ENCODE measurements at regions not wholly inside any gene's neighbourhood (a gene's known extent, or its start where the extent isn't known, plus 50 kb on each side); places are given as distances from the start of the nearest gene placed in this dataset.

DNA sequence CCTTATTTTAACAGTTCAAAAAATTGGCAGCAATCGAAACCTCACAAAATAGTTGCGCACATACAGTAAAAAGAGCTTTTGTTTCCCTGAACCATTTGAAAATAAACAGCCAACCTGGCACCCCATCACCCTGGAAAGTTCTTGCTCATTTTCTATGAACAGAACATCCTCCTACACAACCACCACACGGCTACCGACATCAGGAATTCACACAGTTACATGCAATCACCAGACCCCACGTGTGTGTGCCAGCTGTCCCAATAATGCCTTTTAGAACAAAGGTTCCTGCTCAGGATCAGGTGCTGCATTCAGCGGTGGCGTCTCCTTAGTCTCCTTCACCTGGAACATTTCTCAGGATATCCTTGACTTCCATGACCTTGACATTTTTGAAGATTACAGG lies 186.5 kb downstream of the KLF13 start:
- DNase-seq, result no peak

DNA sequence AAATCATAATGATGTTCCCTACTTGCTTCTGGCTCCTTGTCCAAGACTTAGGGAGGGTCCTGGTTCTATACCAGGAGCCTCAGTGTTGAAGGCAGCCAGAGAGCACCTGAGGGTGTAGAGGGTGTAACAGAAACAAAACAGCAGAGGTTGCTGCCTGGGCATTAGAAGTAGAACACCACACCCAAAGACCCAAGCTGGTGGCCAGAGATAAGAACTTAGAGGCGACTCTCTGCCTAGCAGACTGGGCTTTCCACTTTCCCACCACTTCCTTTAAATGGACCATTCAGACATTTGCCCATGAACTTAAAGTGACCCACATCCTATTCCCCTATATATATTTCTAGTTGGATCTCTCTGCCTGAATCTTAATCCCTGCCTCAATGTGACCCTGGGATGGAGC lies 189.8 kb downstream of the KLF13 start:
- no peak for DNase-seq

DNA sequence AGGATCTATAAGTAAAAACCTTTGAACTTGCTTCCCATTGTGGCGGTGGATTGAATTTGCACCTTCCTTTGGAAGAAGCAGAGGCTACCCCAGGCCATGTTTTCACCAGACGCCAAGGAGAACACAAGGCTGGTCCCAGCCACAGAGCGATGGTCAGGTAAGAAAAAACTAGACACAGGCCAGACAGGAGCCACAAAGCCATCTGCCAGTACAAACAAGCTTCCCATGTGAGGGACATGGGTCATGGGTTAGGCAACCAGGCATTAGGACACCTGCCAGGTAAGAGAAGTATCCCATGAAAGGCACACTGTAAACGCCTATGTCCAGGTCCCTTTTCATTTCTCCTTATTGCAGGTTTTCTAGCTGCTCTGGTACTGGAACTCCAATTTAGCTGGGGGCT lies 190.2 kb downstream of the KLF13 start:
- no peak for DNase-seq

DNA sequence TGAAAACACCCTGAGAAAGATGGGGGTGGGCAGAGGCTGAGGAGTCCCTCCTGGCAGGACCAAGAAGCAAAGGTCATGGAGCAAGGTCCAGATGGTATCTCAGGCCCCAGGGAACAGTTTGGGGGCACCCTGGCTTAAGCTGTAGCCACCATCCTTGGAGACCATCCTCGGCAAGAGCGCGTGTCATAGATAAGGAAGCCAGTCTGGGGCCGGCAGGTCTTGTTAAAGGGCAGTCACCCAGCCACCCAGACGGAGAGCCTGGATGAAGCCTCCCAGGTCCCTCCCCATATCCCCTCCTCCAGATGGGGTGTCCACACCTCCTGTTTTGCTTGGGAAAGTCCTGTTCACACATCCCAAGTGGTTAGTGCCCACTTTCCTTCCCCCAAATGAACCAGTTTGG lies 191.1 kb downstream of the KLF13 start:
- no peak for DNase-seq

DNA sequence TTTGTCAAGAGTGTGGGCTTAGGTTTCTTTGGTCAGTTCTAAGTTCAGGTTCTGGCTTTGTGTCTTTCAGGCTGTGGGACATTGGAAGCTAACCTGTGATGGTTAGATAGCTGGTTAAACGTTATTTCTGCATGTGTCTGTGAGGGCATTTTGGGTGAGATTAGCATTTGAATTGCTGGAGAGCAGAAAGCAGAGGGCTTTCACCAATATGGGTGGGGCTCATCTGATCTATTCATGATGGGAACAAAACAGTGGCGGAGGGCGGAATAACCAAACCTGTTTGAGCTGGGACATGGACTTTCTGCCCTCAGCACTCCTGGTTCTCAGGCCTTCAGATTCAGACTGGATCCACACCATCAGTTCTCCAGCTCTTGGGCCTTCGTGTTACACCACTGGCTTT lies 195.4 kb downstream of the KLF13 start:
- DNase-seq, result no peak

DNA sequence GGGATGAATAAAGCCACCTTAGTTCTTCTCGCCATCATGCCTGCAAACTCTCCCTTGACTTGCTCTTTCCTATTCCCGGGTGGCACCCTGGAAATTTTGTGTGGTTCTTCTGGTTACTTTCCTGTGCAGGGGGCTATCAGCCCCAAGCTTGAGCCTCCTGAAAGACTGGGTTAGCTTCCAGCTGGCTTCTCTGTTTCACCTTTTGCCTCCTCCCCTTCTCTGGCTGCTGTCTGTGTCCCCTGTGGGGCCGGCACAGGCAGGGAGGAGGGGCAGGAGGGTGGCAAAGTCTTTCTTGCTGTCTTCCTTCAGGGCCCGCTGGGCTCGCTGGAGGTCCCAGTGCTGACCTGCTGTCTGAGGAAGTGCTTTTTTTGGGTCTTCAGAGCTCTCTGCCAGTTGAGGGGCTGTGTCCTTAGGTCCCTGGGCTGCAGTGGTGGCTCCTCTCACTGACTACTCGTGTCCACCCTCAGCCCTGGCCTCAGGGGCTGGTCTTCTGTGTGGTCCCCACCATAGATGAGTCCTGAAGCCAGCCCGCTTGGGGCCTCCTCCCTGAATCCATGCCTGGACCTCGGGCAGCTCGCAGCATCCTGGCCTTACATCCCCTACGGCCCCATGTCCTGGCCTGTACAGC lies 196.5 kb downstream of the KLF13 start:
- no peak for DNase-seq

DNA sequence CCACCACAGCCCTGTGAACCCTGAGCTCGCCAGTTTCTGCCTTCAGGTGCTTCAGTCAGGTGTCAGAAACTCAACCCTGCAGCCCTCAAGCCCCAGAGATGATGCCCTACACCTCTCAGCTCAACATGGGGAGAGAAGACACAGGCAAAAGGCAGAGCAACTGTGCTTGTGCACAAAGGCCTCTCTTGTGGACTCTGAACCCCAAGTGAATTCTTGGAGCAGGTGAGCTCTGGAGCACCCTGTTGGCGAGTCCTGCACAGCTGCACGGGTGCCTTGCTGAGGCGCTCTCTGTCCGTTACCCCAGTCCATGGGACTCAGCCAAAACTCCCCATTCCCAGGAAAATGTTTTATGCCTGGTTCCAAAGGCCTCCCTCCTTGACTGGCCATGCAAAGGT lies 197.0 kb downstream of the KLF13 start:
- DNase-seq, result no peak

DNA sequence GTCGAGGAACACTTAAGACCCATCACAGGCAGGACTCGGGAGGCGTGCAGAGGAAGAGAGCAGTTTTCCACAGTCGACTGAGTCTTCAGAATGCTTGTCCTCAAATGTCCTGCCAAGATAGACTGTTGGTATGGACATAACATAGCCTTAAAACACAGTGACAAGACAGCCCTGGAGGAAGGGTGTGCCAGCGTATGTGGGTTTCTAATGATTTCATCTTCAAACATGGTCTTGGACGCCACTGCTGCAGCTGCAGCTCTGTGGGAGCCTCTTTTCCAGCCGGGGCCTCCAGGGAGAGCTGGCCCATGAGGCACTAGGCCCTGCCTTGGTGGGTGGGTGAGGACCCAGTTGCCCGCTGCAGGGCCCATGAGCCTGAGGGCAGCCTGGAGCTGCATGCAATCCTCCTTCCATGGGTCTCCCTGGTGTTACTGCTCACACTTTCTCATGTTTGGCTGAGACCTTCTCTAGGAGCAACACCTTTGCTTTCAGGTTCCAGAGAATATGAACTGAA lies 198.6 kb downstream of the KLF13 start:
- no peak for DNase-seq

DNA sequence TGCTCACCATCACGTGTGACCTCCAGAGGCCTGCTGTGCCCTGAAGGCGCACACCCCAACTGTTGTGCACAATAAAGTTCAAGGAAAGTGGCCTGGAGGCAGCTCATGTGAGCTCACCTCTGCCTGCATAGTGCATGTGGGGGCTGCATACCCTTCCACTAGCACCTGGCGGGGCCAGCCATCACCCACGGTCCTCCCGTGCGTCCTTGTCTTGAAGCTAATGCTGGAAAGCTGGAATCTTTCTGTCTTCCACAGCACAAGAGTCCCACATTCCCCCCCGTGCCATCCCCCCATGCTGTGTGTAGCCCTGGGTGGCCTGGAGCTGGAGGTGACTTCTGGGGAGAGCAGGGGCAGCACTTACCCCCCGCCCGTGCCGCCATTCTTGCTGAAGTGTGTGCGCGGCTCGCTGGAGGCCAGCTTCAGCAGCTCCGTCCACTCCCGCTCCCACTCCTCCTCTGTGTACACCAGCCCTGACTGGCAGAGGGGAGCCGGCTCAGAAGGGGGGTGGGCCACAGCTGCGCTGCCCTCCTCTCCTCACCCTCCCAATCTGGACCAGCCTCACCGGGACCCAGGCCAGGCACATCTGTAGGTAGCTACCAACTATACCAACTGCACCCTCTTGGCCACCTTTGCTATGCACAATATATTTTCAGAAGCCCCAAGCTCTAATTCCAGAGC lies 199.5 kb downstream of the KLF13 start:
- DNase-seq, result no peak

DNA sequence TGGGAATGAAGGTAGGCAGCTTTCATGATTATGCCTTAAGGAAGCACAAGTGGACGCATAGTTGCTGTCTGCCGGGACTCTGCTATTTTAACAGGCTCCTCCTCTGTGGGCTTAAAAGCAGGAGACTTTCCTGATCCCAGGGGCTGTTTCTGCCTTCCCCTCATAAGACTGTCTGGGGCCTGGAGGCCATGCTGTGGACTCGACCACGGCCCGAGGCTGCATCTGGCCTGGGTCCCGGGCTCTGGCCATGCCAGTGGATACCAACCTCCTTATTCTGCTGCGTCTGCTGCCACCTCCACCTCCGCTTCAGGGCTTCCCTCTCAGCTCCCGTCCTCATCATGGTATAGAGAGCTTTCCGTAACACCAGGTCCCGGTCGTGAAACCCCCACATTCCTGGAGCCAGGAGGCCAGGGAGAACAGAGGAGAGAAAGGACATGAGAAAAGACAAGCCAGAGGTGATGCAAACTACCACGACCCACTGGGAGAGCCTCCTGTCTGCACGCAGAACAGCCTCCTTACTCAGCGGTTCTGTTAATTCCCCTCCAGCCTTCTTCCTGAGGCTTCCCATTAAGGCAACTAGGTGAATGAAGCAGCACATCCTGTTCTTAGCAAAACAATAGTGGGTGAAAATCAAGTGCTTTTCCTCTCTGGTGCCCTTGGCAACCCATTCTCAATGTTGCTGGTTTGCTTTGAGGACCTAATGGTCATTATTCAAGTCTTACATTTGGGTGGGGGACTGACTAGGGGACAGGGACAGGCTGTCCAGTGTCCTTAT lies 200.5 kb downstream of the KLF13 start:
- DNase-seq, result no peak

DNA sequence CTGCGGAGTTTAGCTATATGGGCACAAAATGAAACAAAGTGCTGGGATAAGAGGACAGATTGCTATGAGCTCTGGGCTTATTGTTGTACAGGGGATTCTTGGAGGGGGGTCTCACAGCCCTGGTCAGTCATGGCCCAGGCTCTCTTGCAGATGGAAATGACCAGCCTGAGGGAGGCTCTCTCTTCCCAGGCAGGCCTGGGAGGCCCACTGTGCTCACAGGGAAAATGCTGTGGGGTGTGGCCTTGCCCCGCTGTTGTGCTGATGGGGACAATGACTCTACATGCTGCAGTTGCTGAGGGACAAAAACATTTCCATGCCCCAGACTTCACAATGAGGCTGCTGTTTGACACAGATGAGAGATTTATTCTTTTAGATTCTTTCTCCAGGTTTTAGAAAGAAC lies 202.2 kb downstream of the KLF13 start:
- DNase-seq, result no peak

DNA sequence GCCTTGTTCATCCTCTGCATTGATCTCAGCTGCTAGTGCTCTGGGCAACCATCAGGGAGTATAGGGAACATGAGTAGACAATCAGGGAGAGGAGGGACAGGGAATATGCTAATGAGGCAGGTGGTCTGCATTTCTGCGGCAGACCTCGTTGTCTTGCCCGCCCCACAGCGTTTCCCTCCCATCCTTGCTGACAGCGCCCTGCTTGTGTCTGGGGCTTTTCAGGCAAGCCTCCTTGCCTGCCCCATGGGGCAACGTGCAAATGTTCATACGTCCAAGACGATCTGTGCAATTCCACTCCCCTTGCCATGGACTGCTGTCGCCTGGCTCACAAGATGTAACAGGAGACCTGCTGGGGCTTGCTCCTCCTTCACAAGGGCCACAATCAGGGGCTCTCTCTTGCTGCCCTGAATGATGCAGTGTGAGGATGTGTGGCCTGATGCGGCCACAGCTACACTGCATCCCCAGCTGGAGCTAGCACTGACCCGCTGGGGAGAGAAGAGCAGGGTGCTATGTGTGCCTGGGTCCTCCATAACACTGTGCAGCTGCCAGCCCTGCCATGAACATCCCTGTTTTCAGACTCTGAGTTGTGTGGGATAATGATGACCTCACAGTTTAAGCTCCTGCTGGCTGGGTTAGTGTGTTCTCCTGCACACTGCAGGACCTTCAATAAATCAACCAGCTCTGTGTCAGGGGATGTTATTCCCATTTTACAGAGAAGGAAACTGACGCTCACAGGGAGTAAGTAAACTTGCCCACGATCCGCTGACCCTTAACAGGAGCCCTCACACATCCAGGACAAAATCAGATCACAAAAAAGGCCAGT lies 211.3 kb downstream of the KLF13 start:
- DNase-seq, result no peak

DNA sequence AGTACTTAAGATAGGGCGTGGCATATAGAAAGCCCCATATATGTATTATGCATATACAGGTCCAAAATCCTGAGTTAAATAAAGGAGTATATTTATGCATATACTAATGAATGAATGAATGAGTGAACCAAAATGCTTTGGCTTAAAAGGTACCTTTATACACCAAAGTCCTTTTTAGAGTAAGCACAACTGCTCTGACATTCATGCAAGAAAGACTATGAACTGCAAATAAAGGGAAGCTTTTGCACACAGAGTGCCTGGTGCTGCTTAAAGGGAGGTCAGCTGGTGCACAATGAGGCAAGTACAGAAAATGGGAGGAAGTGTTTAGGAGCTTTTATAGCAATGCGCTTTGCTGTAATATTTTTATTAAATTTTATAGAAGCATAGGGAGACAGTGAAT lies 214.0 kb downstream of the KLF13 start:
- DNase-seq, result no peak

DNA sequence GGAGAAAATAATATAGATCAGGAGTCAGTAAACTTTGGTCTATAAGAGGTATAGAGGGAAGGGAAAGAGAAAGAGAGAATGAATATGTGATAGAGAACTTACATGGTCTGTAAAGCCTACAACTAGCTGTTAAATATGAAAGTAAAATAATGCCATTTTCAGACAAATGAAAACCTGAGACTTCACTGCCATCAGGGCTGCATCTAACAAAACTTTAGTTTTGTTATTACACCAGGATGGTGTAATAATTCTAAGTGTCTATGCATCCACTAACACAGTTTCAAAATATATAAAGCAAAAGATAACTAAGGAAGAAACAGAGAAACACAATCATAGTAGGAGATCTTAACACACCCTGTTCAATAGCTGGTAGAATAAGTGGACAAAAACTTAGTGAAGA lies 217.7 kb downstream of the KLF13 start:
- no peak for DNase-seq

DNA sequence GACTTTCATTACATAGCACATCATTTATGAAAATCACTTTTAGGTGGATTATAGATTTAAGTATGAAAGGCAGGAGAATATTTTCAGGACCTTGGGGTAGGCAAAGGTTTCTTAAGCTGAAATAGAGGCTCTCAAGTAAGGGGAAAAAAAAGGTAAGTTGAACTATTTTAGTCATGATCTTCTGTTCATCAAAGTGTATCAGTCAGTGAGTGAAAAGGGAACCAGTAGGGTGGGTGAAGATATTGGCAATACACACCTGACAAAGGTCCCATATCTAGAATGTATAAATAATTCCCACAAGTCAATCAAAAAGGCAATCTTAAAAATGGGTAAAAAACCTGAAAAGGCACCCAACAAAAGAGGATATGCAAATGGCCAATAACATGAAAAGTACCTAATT lies 218.6 kb downstream of the KLF13 start:
- no peak for DNase-seq

DNA sequence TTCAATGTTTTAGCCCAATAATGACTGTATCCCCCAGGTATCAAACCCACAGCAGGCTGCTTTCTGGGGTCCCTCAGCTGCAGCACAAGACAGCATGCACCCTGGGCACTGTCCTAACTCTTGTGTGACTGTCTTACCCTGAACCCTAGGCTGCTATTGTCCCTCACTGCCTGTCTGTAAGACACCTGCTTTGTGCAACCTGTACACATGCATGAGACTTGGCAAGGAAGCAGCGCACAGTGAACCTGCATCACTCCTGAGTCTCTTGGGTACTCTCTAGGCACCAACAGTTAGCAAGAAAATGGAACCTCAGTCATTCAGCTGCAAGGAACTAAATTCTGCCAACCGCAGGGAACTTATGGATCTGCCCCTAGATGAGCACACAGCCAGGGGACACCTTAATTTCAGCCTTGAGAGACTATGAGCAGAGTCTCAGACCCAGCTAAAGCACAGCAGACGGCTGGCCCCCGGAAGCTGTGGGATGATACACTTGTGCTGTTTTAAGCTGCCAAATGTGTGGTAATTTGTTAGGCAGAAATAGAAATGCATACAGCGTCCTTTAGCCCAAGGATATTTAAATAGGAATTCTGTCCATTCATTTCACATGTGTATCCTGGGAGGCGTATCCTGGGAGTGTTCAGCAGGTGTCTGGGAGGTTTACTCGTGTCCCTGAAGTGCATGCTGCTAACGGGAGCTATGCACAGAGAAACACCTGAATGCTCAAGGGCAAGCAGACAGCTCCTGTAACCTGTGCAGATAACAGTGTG lies 223.8 kb downstream of the KLF13 start:
- no peak for DNase-seq

DNA sequence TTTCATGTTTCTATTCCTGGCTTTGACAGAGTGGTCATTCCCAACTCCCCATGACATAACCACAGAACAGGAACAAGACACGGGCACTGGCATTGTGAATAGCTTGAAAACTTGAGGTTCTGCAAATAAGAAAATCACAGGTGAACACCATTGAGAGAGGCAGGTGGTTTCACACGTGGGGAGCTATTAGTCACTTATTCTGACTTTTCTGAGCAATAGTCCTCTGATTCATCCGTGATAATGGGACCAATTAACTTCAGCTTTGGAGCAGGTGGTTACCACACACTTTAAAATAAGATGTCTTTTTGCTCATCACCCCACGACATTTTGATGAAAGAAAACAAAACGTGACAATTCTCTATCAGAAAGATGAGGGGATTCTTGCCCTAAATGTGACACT lies 224.7 kb downstream of the KLF13 start:
- no peak for DNase-seq

DNA sequence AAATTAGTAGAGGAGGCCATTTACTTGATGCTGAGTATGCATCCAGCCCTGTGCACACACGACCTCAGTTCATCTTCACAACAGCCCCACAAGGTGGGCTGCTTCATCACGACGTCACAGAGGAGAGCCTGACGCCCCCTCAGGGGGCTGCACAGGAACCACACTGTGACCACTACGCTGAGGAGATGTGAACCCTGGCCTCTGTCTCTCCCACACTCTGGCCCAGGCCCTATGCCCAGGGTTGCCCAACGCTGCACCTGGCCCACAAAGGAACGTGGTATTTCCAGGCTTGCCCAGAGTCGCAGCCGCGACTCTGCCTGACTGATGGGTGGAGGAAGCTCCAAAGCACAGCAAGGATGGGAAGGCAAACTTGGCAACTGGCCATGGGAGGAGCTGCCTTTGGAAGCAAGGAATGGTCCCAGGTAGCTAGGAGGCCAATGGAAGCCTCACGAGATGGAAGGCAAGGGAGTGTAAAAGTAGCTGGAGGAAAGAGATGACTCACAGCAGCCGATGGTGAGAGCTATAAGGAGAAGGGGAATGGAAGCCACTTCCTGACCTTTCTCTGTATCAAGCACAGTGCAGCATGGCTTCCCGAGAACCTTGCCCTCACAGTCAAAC lies 226.0 kb downstream of the KLF13 start:
- no peak for DNase-seq

DNA sequence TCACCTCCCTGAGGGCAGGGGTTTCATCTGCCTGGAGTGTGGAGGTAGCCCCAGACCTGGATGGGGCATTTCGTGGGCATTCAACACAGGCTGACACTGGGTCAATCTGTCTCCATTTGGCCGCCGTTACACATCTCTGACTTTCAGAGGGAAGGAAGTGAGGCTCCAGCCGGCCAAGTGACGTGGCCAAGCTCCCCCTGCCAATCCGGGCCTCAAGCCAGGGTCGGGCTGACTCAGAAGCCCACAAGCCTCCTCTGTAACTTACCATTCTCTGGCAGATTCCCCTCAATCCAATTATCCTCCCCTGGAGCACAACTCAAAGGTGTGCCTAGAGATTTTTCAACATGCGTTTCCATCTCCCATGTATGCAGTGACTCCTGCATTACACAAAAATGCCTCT lies 227.6 kb downstream of the KLF13 start:
- no peak for DNase-seq

DNA sequence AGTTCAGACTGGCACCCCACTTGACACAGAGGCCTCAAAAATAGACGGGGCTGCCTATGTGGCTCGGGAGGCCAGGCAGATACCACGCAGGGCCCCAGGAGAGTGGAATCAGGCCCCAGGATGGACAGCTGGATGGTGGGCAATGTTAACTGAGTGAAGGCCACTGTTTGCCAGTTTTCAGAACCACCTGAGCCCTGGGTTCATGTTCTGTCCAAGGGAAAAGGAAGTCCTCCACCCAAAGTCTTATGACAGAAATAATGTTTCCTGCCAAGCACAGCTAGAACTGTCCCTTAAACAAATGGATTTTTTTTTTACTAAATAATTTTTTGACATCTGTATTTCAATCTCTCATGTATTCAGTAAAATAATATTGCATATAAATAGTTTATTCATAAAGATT lies 228.4 kb downstream of the KLF13 start:
- no peak for DNase-seq

DNA sequence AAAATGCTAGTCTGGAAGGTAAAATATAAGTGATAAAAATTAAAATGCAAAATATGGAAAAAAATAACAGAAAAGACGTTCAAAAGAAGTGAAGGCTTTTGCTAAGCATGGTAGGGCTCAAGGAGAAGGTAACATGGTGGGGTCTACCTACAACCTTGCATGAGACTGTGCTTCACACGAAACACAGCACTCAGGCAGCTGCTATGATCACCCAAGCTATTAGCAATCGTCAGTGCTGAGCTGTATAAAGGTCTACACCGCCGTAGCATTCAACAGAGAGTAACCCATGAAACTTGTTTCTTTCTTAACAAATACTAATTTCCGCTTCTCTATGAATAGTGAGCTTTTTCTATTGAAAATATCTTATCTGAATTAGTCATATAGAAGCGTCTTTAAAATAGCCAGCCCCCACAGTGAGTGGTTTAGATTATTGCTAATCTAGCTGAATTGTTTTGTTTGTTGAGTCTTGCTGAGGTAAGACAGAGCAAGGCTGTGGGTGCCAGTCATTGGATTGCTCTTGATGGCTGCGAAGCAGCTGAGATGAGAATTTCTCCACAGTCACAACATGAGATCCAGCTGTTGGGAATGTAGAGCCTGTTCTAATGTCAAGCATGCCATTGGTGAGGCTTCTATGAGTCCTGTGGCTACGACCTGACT lies 230.0 kb downstream of the KLF13 start:
- no peak for DNase-seq

All from CD4-positive, alpha-beta T cell treated with Interleukin-21 for 1 hour (primary cell).